ENCODE measurements at regions not wholly inside any gene's neighbourhood (a gene's known extent, or its start where the extent isn't known, plus 50 kb on each side); places are given as distances from the start of the nearest gene placed in this dataset.
A peak's percentile ranks its signal among the peaks of the same experiment; 100 is the strongest.
"Not testable (repeated sequence)": the region's sequence is repeated elsewhere in the genome, so short reads cannot be mapped to it uniquely, and the experiment has no call there.

DNA sequence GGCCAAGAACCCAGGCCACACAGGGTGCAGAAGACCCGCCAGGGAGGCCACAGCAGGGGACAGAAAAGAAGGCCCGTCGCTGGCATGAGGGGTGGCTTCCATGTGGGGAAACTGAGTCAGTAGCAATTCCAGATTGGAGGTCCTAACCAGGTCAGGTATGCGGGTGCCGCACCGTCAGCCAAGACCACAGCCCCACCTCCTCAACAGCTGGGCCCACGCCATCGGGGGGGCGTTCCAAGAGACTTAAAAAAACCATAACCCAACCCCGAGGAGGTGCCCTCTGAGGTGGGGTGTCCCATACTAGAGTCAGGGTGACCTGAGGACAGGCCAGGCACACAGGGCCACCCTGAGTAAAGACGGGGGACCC lies 5416.8 kb upstream of the TPTE start:
- H3K27me3 ChIP-seq; intact Hi-C loops (cut with DNase I; ENCODE audit: low total_unique reads); H3K27ac ChIP-seq; H3K36me3 ChIP-seq; H3K9me3 ChIP-seq; H3K4me3 ChIP-seq; H3K4me1 ChIP-seq; DNase-seq: not testable (repeated sequence)

DNA sequence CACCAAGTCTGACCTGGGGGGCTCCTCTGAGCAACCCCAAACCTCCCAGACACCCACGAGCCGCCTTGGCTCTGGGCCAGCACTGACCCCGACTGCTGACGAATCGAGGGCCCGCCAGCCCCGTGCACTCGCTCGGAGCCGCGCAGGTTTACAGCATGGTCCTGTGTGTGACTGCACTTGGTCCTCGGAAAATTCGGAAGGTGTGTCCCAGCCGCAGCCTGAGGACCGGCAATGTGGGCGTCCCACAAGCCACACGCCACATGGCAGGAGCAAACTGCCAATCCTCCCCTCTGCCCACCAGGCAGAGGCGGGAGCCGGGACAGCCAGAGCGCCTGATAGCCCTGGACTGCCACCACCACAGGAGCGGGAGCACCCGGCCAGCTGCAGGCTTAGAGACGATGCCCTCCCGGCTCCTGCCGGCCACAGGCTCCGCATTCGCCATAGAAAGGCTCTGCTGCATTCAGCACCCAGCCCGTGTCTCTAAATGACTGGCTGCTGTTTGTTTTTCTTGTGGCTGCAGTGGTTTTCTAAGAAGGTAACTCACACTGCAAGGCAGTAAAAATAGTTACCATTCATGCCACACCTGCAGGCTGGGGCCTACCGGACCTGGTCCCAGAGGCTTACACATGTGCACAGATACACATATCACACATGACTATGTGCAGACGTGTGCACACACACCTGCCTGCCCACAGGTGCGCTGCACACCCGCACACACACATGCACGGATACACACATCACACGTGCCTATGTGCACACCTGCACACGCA lies 5415.3 kb upstream of the TPTE start:
- H3K9me3 ChIP-seq; H3K4me3 ChIP-seq; DNase-seq; H3K27ac ChIP-seq; H3K36me3 ChIP-seq; intact Hi-C loops (cut with DNase I; ENCODE audit: low total_unique reads); H3K27me3 ChIP-seq; H3K4me1 ChIP-seq: not testable (repeated sequence)

DNA sequence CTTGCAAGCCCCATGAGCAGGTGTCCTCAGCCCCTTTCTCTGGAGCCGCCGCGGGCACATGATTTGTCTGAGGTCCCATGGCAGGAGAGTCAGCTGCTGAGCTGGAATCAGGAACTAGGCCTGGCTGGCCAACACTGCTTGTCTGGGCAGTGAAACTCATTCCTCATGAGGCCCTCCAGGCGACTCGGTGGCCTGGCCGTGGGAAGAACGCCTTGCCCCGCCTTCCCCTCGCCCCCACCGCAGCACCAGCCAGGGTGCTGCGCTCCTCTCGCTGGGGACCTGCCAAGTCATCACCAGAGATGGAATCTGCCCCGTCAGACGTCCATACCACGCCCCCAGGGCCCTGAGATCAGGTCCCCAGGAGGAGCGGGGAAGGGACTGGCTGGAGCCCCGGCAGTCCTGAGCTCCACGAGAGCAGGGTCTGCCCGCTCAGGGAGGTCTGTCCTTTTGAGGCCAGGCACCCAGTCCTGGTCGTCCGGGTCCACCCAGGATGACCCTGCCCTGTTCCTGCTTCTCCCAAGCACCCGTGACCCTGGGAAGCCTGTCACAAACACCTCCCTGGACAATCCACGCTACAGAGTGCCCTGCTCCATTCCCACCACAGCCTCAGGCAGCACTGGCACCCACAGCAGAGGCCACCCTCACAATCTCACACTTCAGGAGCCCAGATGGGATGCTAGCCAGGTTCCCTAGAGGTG lies 5414.5 kb upstream of the TPTE start:
- H3K27me3 ChIP-seq; intact Hi-C loops (cut with DNase I; ENCODE audit: low total_unique reads); DNase-seq; H3K36me3 ChIP-seq; H3K9me3 ChIP-seq; H3K4me1 ChIP-seq; H3K4me3 ChIP-seq: not testable (repeated sequence)
- H3K27ac ChIP-seq: peak overlapping the region; percentile 70 to 72

DNA sequence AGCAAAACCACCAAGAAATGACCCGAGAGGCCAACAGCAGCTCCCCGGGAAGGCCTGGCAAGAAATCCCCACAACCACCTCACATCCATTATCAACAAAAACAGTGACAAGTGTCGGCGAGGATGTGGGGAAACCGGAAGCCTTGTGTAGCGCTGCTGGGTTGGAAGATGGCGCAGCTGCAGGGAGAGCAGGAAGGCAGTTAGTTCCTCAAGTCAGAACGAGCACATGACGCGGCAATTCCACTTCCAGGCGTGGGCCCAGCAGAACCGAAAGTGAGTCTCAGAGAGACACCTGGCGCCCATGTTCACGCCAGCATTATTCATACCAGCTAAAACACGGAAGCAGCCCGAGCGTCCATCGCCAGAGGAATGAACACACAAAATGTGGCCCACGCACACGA lies 5413.7 kb upstream of the TPTE start:
- intact Hi-C loops (cut with DNase I; ENCODE audit: low total_unique reads); H3K27ac ChIP-seq; H3K4me3 ChIP-seq; H3K9me3 ChIP-seq; H3K36me3 ChIP-seq; DNase-seq; H3K27me3 ChIP-seq; H3K4me1 ChIP-seq: not testable (repeated sequence)

DNA sequence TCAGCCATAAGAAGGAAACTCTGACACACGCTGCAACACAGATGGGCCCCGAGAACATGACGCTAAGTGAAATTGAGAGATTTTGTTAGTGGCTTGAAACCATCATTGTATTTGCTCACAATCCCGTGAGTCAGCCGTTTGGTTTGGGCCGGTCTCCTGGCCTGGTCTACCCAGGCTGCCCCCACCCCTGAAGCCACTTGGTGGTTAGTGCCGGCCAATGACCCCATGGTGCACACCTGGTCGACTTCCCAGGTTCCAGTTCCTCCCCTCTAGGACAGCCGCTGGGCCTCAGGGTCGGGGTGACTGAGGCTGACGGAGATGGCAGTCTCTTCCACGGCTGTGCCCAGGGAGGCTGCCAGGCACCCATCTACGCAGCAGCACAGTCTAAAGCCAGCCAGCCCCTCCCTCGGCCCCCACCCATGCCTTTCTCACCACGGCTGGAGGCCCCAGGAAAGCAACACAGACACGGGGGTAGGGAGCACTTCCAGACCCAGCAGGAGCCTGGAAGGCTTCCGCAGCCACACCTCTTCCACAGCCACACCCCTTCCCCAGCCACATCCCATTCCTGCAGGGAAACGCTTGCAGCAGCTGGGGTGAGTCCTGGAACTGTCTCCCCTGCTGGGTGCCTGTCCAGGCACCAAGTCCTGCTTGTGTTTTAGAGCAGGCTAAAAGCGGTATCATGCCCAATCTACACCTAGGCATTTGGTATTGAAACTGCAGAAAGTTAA lies 5413.2 kb upstream of the TPTE start:
- intact Hi-C loops (cut with DNase I; ENCODE audit: low total_unique reads); H3K27me3 ChIP-seq; DNase-seq; H3K9me3 ChIP-seq; H3K36me3 ChIP-seq; H3K4me3 ChIP-seq; H3K27ac ChIP-seq; H3K4me1 ChIP-seq: not testable (repeated sequence)

DNA sequence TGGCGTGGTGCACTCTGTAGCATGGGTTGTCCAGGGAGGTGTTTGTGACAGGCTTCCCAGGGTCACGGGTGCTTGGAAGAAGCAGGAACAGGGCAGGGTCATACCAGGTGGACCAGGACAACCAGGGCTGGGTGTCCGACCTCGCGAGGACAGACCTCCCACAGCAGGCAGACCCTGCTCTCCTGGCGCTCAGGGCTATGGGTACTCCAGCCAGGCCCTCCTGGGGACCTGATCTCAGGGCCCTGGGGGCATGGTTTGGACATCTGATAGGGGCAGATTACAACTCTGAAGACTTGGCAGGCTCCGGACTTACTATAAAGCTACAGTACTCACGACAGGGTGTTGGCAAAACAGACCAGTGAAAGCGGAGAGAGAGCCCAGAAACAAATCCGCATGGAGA lies 5410.2 kb upstream of the TPTE start:
- intact Hi-C loops (cut with DNase I; ENCODE audit: low total_unique reads); H3K4me3 ChIP-seq; H3K27ac ChIP-seq; DNase-seq; H3K27me3 ChIP-seq; H3K4me1 ChIP-seq; H3K36me3 ChIP-seq; H3K9me3 ChIP-seq: not testable (repeated sequence)

DNA sequence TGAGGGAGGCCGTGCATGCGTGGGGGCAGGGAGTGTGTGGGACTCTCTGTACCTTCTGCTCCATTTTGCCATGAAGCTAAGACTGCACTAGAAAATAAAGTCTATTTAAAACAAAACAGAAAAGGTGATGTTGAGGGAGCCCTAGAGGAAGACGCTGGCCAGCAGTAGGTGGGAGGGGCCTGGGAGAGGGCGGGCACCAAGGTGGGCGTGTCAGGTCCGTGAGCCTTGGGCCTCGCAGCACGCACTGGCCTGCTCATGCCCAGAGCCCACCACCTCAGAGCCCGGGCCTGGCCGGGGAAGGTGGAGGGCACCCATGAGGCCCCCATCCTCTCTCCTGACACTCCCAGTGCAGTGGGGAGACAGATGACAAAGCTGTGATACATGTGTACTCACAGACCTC lies 5408.3 kb upstream of the TPTE start:
- intact Hi-C loops (cut with DNase I; ENCODE audit: low total_unique reads); H3K36me3 ChIP-seq; H3K27me3 ChIP-seq; H3K4me1 ChIP-seq; DNase-seq; H3K9me3 ChIP-seq; H3K27ac ChIP-seq; H3K4me3 ChIP-seq: not testable (repeated sequence)

DNA sequence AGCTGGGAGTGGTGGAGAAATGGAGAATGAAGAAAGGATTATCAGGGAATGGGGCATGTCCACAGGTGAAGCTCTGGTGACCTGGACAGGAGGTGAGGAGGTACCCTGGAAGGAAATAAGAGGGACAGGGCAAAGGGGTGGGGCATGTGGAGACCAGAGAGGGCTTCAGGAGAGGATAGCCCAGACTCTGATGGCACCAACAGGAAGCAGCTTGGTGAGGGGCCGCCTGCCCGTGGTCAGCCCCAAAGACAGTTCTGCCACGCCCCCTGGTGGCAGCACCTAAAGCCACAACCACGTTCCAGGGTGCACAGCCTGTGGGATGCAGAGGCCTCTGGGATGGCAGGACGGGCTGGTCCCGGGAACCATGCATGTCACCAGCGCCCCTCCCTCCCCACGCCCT lies 5406.9 kb upstream of the TPTE start:
- H3K27me3 ChIP-seq; H3K27ac ChIP-seq; DNase-seq; H3K36me3 ChIP-seq; intact Hi-C loops (cut with DNase I; ENCODE audit: low total_unique reads); H3K4me1 ChIP-seq; H3K9me3 ChIP-seq; H3K4me3 ChIP-seq: not testable (repeated sequence)

DNA sequence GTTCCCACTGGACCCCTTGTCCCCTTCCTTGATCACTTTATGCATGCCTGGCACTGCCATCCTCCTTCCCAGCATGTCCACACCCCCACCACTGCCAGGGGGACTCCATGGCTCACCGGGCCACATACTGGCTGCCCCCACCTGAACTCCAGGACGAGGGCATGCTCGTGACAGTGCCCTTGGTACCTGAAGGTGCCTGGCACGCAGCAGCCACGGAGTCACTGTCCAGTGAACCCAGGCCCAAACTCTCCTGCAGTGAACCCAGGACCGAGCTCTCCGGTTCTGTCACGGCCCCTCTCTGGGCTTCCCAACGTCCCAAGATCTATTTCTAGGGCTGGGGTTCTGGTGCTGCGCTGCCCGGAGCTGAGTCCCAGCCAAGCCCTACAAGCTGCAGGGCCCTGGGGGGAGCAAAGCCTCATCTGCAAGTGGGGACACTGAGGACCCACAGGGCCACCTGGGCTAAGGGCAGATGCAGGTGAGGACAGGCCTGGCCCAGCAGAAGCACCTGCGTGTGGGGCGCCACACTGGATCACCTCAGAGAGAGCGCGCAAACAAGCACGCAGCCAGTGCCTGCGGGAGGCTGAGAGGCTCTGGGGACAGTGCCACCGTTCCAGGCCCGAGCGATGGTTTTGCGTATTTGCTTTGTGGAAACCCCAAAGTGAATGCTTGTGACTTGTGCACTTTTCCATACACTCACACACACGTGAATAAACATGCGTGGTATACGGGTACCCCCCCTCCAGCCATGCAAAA lies 5406.3 kb upstream of the TPTE start:
- not testable (repeated sequence) for H3K27ac ChIP-seq, H3K9me3 ChIP-seq

DNA sequence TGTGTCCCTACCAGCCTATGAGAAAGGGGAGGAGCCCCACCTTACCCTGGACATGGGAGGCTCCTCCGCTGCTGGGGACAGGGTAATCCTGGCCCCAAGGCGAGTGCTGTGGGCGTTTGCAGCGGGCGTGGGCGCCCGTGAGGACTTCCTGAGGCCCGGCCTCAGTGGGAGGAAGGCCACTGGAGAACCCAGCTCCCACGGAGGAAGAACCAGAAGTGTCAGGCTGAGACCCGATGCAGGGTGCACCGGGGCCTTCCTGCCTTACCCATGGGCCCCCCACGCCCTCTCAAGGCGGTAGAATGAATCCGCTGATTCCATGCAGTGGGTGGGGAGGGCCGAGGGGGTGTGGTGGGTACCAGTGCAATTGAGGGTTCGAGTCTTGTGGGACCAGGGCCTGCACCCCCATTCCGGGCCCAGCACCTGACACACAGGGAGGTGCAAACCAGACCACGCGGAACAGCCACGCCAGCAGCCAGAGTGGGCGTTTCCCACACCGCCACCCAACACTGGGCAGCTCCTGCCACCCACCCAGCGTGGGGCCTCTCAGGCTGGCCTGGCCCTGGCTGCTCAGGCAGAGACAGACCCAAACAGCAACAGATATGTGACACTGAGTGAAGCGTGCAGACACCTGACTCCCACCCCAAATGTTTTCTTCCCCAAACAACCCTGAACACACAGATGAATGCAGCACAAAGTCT lies 5405.6 kb upstream of the TPTE start:
- H3K4me1 ChIP-seq; H3K9me3 ChIP-seq; H3K4me3 ChIP-seq; H3K27ac ChIP-seq; H3K36me3 ChIP-seq; H3K27me3 ChIP-seq; DNase-seq; intact Hi-C loops (cut with DNase I; ENCODE audit: low total_unique reads): not testable (repeated sequence)

More for the DNA sequence above, 5406.3 kb upstream of the TPTE start:
- H3K4me1 ChIP-seq; intact Hi-C loops (cut with DNase I; ENCODE audit: low total_unique reads); H3K27me3 ChIP-seq; DNase-seq; H3K36me3 ChIP-seq; H3K4me3 ChIP-seq: not testable (repeated sequence)

DNA sequence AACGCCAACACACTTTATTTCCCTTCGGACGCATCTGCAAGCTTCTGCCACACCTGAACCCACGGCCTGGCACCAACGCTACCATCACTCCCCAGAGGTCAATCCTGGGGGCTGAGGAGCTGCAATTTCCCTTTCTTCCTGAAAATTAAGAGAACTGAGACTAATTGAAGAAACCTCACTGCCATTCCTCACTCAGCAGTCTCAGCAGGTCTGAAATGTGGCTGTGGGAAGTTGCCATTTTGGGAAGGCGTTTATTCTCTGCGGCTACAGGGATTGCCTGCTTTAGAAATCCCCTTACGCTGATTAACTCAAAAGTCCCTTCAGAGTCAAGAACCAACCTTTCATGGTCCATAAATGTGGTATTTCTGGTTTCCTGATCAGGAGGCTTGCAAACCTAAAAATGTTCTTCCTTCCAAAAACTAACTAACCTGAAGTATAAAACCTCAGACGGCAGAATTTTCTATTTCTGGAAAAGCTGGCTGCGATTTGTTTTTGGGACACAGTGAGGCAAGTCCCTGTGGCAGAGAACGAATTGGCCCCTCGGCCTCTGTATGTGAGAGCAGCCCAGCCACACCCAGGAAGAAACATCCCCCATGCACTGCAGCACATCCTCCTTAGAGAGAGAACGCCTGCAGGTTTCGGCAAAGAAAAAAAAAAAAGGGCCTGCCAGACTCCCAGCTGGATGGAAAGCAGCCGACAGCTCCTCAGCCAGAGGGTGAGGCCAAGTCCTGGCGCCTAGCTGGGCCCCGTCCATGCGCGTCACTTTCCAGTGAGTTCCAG lies 5404.8 kb upstream of the TPTE start:
- H3K4me3 ChIP-seq; H3K36me3 ChIP-seq; H3K27ac ChIP-seq; intact Hi-C loops (cut with DNase I; ENCODE audit: low total_unique reads); H3K27me3 ChIP-seq; H3K4me1 ChIP-seq; H3K9me3 ChIP-seq; DNase-seq: not testable (repeated sequence)

DNA sequence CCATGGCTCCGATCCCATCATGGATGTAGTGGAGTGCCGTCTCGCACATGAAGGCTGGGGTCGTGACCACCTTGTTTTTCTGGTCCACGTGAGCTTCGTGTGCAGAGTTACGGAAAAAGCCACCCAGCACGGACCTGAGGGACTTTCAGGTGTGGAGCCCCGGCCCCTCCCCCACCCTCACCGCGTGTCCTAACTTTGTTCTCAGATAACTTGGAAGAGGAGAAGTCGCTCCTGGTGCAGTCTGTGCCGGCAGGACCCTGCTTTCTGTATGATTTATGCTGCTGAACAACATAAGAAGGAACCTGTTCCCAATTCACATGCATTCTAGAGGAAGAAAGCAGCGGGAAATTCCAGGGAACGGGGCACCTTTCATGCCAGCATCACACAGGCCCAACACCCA lies 5404.2 kb upstream of the TPTE start:
- H3K4me3 ChIP-seq; DNase-seq; H3K27ac ChIP-seq; H3K36me3 ChIP-seq; H3K4me1 ChIP-seq; intact Hi-C loops (cut with DNase I; ENCODE audit: low total_unique reads); H3K9me3 ChIP-seq; H3K27me3 ChIP-seq: not testable (repeated sequence)

All from tibial artery (tissue), 4 donors.